HAP-1 (cell line): ENCODE measurements at regions not wholly inside any gene's neighbourhood (a gene's known extent, or its start where the extent isn't known, plus 50 kb on each side); places are given as distances from the start of the nearest gene placed in this dataset.
A peak's percentile ranks its signal among the peaks of the same experiment; 100 is the strongest.

ENCODE experiments used
- DNase-seq, 2 experiments: peaks; one replicate each; pipeline ENCODE4 v3.0.0-alpha.2; 2016 to 2020; ENCODE audit warnings: low spot score in 2 of 2
- H3K27me3 ChIP-seq: fragments of 250-450 bp; sonication (Bioruptor Pico); 2 replicates; pipeline ENCODE4 v1.5.1; 2020; ENCODE audit warnings: low read depth, mild to moderate bottlenecking, moderate library complexity
- H3K36me3 ChIP-seq: fragments of 250-450 bp; sonication (Bioruptor Pico); replicated peaks from 2 replicates; pipeline ENCODE4 v1.5.1; 2020; ENCODE audit warnings: mild to moderate bottlenecking
- H3K4me1 ChIP-seq: fragments of 250-450 bp; sonication (Bioruptor Pico); 2 replicates; pipeline ENCODE4 v1.5.1; 2020; ENCODE audit warnings: mild to moderate bottlenecking
- H3K4me3 ChIP-seq: fragments of 250-450 bp; sonication (Bioruptor Pico); 2 replicates; pipeline ENCODE4 v1.5.1; 2020; ENCODE audit warnings: mild to moderate bottlenecking, moderate library complexity
- H3K9me3 ChIP-seq: fragments of 250-450 bp; sonication (Bioruptor Pico); 2 replicates; pipeline ENCODE4 v1.5.1; 2020; ENCODE audit warnings: mild to moderate bottlenecking, moderate library complexity
- in situ Hi-C: fragments of 300-500 bp; cut with MboI; formaldehyde crosslinking; loops from 3 replicates; pipeline ENCODE4 v1.14.3; 2020; ENCODE audit warnings: low sequenced_read_pairs, inconsistent platforms, mixed read lengths

- no peak for DNase-seq
- peaks cover 5% of the 10 kb centered on the region; the same call in 1 of the 2 replicates for H3K4me1 ChIP-seq
- peaks cover 2% of the 10 kb centered on the region; the same call in 1 of the 2 replicates for H3K27me3 ChIP-seq
- H3K9me3 ChIP-seq = no peaks in the 10 kb centered on the region
- H3K4me3 ChIP-seq = no peak overlapping the region
- H3K36me3 ChIP-seq = no peaks in the 10 kb centered on the region
- in situ Hi-C loops = loop anchor here (25.0 kb wide), 2 partner anchors 361 to 461 kb away; no protein-coding TSS in a partner anchor
Observed at GRCh38 chr15:31973197-31973596, 57.1 kb upstream of the CHRNA7 start.

GRCh38 chr15:31974154-31974794 is 56.0 kb upstream of the CHRNA7 start:
- no peaks in the 10 kb centered on the region for H3K36me3 ChIP-seq
- in situ Hi-C loops = loop anchor here (25.0 kb wide), 2 partner anchors 362 to 462 kb away; no protein-coding TSS in a partner anchor
- no peaks in the 10 kb centered on the region for H3K9me3 ChIP-seq
- DNase-seq = no peak
- no peak overlapping the region for H3K4me3 ChIP-seq
- no peaks in the 10 kb centered on the region for H3K27me3 ChIP-seq
- H3K4me1 ChIP-seq = peaks cover 5% of the 10 kb centered on the region; the same call in 1 of the 2 replicates

DNA sequence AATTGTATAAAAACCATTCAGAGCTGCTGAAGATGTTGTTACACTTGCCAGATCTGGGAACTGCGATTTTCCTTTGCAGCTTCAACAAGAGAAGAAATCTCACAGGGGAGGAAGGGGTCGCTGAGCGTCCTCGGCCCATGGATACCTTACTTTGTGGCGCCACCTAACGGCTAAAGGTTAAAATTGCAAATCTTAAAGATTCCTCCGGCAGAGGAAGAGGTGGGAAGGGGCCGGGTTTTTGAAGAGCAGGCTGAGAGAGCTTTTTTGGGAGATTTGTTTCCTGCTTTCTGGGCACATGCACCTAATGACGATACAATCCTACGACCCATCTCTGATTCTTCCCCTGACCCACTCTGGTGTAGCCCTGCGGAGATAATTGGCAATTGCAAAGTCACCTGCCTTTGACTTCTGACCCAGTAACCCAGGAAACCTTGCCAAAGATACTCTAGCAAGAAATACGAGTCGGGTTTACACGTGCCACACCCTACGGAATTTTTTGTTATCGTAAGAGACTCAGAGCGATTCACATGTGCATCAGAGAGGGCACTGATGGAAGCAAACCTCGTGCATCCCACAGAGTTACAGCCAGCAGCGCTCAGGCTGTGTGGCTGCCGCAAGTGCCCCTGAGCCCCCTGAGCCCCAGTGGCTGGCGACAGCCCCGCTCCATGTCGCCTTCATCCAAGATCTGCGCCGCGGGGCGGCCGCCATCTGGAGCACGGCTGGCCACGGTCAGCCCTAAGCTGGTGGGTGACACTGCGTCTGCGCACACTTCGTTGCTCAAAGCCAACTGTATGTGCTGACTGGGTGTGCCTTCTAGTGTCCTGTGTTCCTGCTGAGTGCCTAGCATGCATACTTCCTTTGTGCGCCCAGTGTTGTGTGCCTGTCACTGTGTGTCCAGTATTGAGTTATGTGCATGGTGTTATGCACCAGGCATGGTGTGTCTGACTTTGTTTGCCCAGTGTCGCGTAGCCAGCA is 55.2 kb upstream of the CHRNA7 start:
- H3K4me1 ChIP-seq = peaks cover 5% of the 10 kb centered on the region; the same call in 1 of the 2 replicates
- no peaks in the 10 kb centered on the region for H3K36me3 ChIP-seq
- no peaks in the 10 kb centered on the region for H3K27me3 ChIP-seq
- no peak overlapping the region for H3K4me3 ChIP-seq
- no peaks in the 10 kb centered on the region for H3K9me3 ChIP-seq
- peak; percentile 76 to 79 for DNase-seq
- in situ Hi-C loops = loop anchor here (25.0 kb wide), 2 partner anchors 363 to 463 kb away; no protein-coding TSS in a partner anchor

- H3K36me3 ChIP-seq = no peaks in the 10 kb centered on the region
- no peak overlapping the region for H3K4me3 ChIP-seq
- peak in 1 of 2 experiments; percentile 27 for DNase-seq
- H3K9me3 ChIP-seq = no peaks in the 10 kb centered on the region
- H3K27me3 ChIP-seq = no peaks in the 10 kb centered on the region
- in situ Hi-C loops = no loop called here
- peaks cover 5% of the 10 kb centered on the region; the same call in 1 of the 2 replicates for H3K4me1 ChIP-seq
Observed at GRCh38 chr15:31975830-31976229, 54.5 kb upstream of the CHRNA7 start.

- Histone ChIP-seq H3K36me3 (no peaks in the 10 kb centered on the region), H3K27me3 (no peaks in the 10 kb centered on the region), H3K9me3 (no peaks in the 10 kb centered on the region), H3K4me1 (peaks cover 5% of the 10 kb centered on the region; the same call in 1 of the 2 replicates), H3K4me3 (no peak overlapping the region)
- no peak for DNase-seq
- in situ Hi-C loops = no loop called here
Observed at GRCh38 chr15:31977138-31977537, 53.2 kb upstream of the CHRNA7 start.

DNA sequence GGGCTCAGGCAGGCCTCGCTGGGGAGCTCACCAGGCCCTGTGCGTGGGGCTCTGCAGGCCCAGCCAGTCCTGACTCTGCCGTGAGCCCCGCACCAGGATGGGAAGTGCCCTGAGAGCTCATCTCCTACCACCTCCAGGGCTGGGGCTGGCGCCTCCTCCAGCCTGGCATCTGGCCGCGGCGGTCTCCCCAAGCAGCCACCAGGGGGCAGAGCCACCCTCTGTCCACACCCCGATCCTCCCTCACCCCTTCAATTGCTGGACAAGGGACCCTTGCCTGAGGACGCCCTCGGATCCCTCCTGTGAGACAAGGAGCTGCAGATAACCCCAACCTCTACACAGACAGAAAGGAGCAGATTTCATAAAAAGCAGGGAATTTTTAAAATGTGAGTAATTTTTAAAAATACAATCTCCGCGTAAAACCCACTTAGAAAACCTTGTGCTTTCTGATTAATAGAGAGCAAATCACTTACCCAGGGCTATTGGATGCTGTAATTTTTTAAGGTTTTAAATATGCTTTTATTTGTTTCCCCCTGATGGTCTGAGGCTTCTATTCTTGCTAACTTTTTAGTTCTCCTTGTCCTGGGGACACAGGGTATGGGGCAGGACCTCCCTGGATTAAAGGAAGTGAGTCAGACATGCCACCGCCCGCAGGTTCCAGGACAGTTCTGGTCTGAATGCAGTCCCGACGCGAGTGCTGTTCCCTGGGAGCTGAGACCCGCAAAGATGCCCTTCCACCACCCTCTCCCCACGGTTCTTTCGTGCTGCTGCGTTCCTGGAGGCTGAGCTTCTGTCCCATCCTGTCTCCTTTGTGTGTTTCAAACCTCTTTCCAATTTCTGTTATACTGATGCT is 52.3 kb upstream of the CHRNA7 start:
- H3K9me3 ChIP-seq = no peaks in the 10 kb centered on the region
- H3K4me3 ChIP-seq = no peak overlapping the region
- DNase-seq = peak; percentile 41 to 86
- H3K36me3 ChIP-seq = no peaks in the 10 kb centered on the region
- in situ Hi-C loops = no loop called here
- no peaks in the 10 kb centered on the region for H3K27me3 ChIP-seq
- peaks cover 5% of the 10 kb centered on the region; the same call in 1 of the 2 replicates for H3K4me1 ChIP-seq
